ENCODE measurements at regions not wholly inside any gene's neighbourhood (a gene's known extent, or its start where the extent isn't known, plus 50 kb on each side); places are given as distances from the start of the nearest gene placed in this dataset.

DNA sequence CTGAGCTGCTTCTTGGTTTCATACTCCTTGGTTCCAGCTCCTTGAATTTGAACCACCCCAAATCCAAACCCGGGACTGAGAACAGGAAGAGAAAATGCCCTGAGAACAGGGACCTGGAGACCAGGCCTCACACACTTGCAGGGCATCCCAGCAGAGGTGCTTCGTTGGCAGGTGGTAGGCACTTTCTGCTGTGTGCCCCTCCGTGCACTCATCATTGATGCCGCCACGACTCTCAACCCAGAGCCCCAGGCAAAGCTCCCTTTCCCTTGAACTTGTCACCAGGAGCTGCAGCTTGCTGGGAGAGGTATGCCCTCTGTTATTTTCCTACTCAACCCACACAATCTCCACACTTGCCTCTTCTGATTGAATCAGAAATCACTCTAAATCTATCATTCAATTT, 217.8 kb upstream of the IRX1 start:
- H3K4me1 Mint-ChIP-seq = no peaks in the 10 kb centered on the region
- POLR2A ChIA-PET = no interaction called here
- H3K27ac Mint-ChIP-seq = no peak overlapping the region

DNA sequence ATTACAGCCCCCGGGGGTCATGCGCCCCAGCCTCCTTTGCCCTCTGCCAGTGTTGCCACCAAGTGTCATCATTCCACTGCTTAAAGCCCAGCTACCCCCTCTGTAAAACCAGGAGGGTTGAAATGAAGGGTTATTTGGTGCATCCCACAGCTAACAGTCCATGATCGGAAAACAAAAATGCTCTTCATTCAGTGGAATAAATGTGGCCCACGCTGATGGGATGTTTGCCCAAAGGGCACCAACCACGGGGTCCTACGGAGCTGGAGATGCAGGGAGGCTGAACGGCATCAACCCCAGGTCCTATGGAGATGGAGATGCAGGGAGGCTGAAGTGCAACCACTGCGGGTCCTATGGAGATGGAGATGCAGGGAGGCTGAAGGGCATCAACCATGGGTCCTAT, 218.5 kb upstream of the IRX1 start:
- CTCF ChIA-PET = no interaction called here
- H3K27me3 Mint-ChIP-seq = no peaks in the 10 kb centered on the region
- POLR2A ChIA-PET = no interaction called here
- intact Hi-C loops (cut with micrococcal nuclease) = no loop called here
- H3K4me1 Mint-ChIP-seq = no peaks in the 10 kb centered on the region
- H3K27ac Mint-ChIP-seq = no peak overlapping the region
- H3K4me3 Mint-ChIP-seq = no peak overlapping the region
- peaks cover 5% of the 10 kb centered on the region for H3K9me3 Mint-ChIP-seq
- ATAC-seq (ENCODE audit: low read depth) = no peak
- TF ChIP-seq, protein P1, sequence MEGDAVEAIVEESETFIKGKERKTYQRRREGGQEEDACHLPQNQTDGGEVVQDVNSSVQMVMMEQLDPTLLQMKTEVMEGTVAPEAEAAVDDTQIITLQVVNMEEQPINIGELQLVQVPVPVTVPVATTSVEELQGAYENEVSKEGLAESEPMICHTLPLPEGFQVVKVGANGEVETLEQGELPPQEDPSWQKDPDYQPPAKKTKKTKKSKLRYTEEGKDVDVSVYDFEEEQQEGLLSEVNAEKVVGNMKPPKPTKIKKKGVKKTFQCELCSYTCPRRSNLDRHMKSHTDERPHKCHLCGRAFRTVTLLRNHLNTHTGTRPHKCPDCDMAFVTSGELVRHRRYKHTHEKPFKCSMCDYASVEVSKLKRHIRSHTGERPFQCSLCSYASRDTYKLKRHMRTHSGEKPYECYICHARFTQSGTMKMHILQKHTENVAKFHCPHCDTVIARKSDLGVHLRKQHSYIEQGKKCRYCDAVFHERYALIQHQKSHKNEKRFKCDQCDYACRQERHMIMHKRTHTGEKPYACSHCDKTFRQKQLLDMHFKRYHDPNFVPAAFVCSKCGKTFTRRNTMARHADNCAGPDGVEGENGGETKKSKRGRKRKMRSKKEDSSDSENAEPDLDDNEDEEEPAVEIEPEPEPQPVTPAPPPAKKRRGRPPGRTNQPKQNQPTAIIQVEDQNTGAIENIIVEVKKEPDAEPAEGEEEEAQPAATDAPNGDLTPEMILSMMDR (IDR thresholded peaks at IDR 0.05) = no peak
- no peaks in the 10 kb centered on the region for H3K36me3 Mint-ChIP-seq (ENCODE audit: low read depth)
- DNase-seq = no peak

More for the DNA sequence above, 217.8 kb upstream of the IRX1 start:
- ATAC-seq (ENCODE audit: low read depth) = no peak
- H3K27me3 Mint-ChIP-seq = no peaks in the 10 kb centered on the region
- peaks cover 8% of the 10 kb centered on the region for H3K9me3 Mint-ChIP-seq
- no peak for DNase-seq
- intact Hi-C loops (cut with micrococcal nuclease) = no loop called here
- no peak overlapping the region for H3K4me3 Mint-ChIP-seq
- CTCF ChIA-PET = no interaction called here
- TF ChIP-seq, protein P1 (IDR thresholded peaks at IDR 0.05) = no peak
- H3K36me3 Mint-ChIP-seq (ENCODE audit: low read depth) = no peaks in the 10 kb centered on the region

DNA sequence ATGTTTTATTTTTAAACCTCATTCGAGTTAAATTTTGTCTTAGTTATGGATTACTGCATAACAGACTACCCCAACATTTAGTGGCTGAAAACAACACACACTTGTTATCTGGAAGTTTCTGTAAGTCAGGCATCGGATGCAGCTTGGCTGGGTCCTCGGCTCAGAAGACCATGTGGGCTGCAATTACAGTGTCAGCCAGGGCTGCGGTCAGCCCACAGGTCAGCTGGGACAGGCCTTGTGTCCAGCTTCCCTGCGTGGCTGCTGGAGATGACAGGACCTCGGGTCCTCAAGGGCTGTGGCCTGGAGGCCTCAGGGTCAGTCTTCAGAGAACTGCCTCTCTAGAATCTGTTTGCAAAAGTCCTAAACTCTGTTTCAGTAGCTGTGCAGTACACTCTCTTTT, 219.0 kb upstream of the IRX1 start:
- no peaks in the 10 kb centered on the region for H3K27me3 Mint-ChIP-seq

DNA sequence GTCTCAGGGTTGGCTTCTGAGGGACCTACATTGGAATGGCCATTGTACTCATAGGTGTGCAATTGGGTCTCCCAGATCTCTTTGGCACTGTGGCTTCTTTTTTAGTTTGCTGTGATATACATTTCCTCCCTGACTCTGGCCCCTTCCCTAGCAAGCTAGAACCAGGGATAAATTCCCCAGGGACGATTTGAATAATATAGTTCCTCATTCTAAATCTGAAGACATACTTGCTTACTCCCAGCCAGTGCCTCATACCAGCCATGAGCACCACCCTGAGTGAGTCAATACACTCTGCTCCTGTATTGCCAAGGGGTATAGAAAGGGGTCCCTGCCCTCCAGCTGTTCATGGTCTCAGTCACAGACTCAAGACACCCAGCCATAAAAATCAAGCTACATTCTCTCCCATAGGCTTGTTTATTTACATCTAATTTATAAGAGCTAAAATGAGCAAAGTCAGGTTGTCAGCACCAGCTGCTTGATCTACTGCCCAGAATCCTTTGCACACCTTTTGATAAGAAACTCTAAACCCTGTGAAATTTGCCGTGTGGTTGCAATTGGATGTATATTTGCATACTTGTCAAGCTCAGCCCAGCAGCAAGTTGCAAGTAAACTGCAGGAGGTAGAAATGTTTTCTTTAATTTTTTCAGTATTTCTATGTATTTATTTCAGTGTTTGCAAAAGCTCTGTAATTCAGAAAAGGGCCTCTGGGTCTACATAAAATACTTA, 219.9 kb upstream of the IRX1 start:
- Mint-ChIP-seq H3K27me3 (no peaks in the 10 kb centered on the region), H3K9me3 (peaks cover 8% of the 10 kb centered on the region), H3K4me3 (no peak overlapping the region), H3K4me1 (no peaks in the 10 kb centered on the region), H3K36me3 (ENCODE audit: low read depth) (no peaks in the 10 kb centered on the region), H3K27ac (no peak overlapping the region)
- no peak for DNase-seq
- intact Hi-C loops (cut with micrococcal nuclease) = no loop called here
- ChIA-PET CTCF (no interaction called here), POLR2A (no interaction called here)
- no peak for ATAC-seq (ENCODE audit: low read depth)
- TF ChIP-seq, protein P1 (IDR thresholded peaks at IDR 0.05) = no peak

More for the DNA sequence above, 219.0 kb upstream of the IRX1 start:
- H3K4me1 Mint-ChIP-seq = no peaks in the 10 kb centered on the region
- DNase-seq (no peak), ATAC-seq (ENCODE audit: low read depth) (no peak)
- intact Hi-C loops (cut with micrococcal nuclease) = no loop called here
- TF ChIP-seq, protein P1 (IDR thresholded peaks at IDR 0.05) = no peak
- ChIA-PET CTCF (no interaction called here), POLR2A (no interaction called here)
- no peak overlapping the region for H3K27ac Mint-ChIP-seq
- H3K4me3 Mint-ChIP-seq = no peak overlapping the region
- H3K9me3 Mint-ChIP-seq = peaks cover 8% of the 10 kb centered on the region
- no peaks in the 10 kb centered on the region for H3K36me3 Mint-ChIP-seq (ENCODE audit: low read depth)

DNA sequence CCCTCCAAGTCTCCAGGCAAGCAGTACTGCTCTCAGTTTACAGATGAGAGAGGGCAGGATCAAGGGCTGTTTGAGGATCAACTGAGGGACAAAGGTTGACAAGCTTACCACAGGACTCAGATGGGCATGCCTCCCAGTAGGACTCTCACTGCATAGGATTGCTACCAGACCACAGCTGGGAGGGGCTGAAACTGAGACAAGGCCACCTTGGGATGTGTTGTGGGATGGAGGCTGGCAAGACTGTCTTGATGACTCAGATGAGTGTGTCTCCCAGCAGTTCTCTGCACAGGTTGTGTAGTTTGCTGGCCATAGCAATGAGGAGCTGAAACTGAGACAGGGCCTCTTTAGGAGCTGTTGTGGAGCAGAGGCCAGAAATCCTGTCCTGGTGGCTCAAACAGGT, 222.2 kb upstream of the IRX1 start:
- Mint-ChIP-seq H3K4me1 (no peaks in the 10 kb centered on the region), H3K27me3 (no peaks in the 10 kb centered on the region), H3K36me3 (ENCODE audit: low read depth) (no peaks in the 10 kb centered on the region), H3K4me3 (no peak overlapping the region), H3K9me3 (peaks cover 11% of the 10 kb centered on the region), H3K27ac (no peak overlapping the region)
- DNase-seq = no peak
- TF ChIP-seq, protein P1 (IDR thresholded peaks at IDR 0.05) = no peak
- CTCF ChIA-PET = no interaction called here
- intact Hi-C loops (cut with micrococcal nuclease) = no loop called here
- POLR2A ChIA-PET = no interaction called here
- ATAC-seq (ENCODE audit: low read depth) = no peak

Data from activated B cell treated with CpG ODN at 0.5 μM for 24 hours (primary cell).